ENCODE measurements at regions not wholly inside any gene's neighbourhood (a gene's known extent, or its start where the extent isn't known, plus 50 kb on each side); places are given as distances from the start of the nearest gene placed in this dataset.

DNA sequence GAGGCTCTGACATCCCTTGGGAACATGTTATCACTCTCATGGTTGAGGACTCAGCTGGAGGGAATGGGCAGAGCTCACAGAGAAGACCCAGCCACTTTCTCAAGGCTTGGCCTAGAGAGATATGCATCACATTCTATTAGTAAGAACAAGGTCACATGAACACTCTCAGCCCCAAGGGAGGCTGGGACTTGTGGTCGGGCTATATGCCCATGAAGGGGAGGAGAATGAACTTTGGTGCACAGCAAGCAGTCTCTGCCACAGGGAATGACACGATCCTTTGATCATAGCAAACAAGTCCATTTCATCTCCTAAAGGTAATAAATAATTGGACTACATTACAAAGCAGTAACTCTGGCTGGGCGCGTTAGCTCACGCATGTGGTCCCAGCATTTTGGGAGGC, 105.7 kb downstream of the SYF2 start:
- DNase-seq: no peak
- Mint-ChIP-seq H3K27me3 (no peaks in the 10 kb centered on the region), H3K4me1 (peaks cover 7% of the 10 kb centered on the region), H3K36me3 (ENCODE audit: low read depth) (no peaks in the 10 kb centered on the region), H3K27ac (no peak overlapping the region), H3K9me3 (no peaks in the 10 kb centered on the region), H3K4me3 (no peak overlapping the region)
- no peak for ATAC-seq (ENCODE audit: low read depth)
- CTCF ChIA-PET: no interaction called here
- intact Hi-C loops (cut with micrococcal nuclease): no loop called here
- POLR2A ChIA-PET: no interaction called here
- TF ChIP-seq, protein P1, sequence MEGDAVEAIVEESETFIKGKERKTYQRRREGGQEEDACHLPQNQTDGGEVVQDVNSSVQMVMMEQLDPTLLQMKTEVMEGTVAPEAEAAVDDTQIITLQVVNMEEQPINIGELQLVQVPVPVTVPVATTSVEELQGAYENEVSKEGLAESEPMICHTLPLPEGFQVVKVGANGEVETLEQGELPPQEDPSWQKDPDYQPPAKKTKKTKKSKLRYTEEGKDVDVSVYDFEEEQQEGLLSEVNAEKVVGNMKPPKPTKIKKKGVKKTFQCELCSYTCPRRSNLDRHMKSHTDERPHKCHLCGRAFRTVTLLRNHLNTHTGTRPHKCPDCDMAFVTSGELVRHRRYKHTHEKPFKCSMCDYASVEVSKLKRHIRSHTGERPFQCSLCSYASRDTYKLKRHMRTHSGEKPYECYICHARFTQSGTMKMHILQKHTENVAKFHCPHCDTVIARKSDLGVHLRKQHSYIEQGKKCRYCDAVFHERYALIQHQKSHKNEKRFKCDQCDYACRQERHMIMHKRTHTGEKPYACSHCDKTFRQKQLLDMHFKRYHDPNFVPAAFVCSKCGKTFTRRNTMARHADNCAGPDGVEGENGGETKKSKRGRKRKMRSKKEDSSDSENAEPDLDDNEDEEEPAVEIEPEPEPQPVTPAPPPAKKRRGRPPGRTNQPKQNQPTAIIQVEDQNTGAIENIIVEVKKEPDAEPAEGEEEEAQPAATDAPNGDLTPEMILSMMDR (IDR thresholded peaks at IDR 0.05): no peak

DNA sequence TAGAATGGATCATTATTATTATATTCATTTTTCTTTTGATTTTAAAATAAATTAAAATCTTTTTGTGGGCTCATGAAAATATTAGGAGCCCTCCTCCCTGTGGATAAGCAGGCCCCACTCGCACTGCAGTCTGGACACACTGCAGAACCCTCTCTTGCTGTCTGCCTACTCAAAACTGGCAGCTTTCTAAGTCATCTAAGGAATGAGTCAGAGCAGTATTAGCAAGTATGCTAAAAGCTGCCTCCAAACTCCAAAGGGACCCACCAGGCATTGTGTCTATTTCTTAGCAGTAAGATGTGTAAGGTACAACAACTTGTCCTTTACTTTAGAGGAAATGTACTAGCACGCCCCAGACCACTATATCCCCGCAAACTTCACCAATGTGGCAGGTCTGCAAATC, 108.8 kb downstream of the SYF2 start:
- no peak overlapping the region for H3K27ac Mint-ChIP-seq
- no peak for ATAC-seq (ENCODE audit: low read depth)
- no peak for DNase-seq
- intact Hi-C loops (cut with micrococcal nuclease): no loop called here
- peaks cover 13% of the 10 kb centered on the region for H3K4me1 Mint-ChIP-seq
- POLR2A ChIA-PET: no interaction called here
- TF ChIP-seq, protein P1 (IDR thresholded peaks at IDR 0.05): no peak
- H3K9me3 Mint-ChIP-seq: no peaks in the 10 kb centered on the region
- no peak overlapping the region for H3K4me3 Mint-ChIP-seq
- no peaks in the 10 kb centered on the region for H3K27me3 Mint-ChIP-seq
- H3K36me3 Mint-ChIP-seq (ENCODE audit: low read depth): no peaks in the 10 kb centered on the region
- CTCF ChIA-PET: no interaction called here

DNA sequence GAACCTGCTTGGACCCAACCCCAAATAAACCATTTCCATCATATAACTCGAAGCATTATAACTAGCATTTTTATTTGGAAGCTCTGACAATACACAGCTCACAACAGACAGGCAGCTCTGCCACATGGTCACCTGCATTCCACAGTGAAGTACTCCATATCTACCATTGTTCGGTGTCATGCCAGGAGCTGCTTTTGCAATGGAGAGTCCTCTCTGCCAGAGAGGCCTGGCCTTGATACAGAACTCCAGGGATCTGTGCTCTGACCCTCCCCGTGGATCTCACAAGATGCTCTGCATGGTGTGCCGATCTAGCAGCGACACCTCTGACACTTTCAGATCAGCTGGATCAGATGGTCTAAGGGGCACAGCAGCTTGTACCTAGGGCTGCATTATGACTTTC, 109.6 kb downstream of the SYF2 start:
- H3K9me3 Mint-ChIP-seq: no peaks in the 10 kb centered on the region
- TF ChIP-seq, protein P1 (IDR thresholded peaks at IDR 0.05): no peak
- POLR2A ChIA-PET: no interaction called here
- H3K27me3 Mint-ChIP-seq: no peaks in the 10 kb centered on the region
- DNase-seq: no peak
- H3K4me3 Mint-ChIP-seq: no peak overlapping the region
- CTCF ChIA-PET: no interaction called here
- ATAC-seq (ENCODE audit: low read depth): no peak
- H3K36me3 Mint-ChIP-seq (ENCODE audit: low read depth): no peaks in the 10 kb centered on the region
- intact Hi-C loops (cut with micrococcal nuclease): no loop called here
- H3K4me1 Mint-ChIP-seq: peaks cover 6% of the 10 kb centered on the region
- no peak overlapping the region for H3K27ac Mint-ChIP-seq

DNA sequence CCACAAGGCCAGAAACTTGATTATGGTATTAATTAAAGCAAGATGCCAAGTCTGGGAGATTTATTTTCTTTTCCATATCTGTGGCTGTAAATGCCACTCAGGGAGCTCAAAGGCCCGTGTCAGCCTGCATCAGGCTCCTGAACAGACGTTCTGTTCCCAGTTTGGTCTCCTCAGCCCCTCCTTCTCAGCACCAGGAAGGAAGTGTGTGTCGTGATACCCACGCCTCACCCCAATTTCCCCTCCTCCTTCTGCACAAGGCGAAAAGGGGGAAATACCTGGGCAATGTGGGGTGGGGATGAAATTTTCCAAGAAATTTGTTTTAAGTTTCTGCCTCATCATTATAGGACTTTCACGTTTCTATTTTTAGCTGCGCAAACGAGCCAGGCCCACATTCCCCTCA, 112.0 kb downstream of the SYF2 start:
- ATAC-seq (ENCODE audit: low read depth): no peak
- intact Hi-C loops (cut with micrococcal nuclease): no loop called here
- CTCF ChIA-PET: no interaction called here
- no peak for DNase-seq
- POLR2A ChIA-PET: interaction anchor here (0.7 kb wide), 1 partner anchor 299 kb away, joined by 5 read pairs; no protein-coding TSS in a partner anchor
- Mint-ChIP-seq H3K27ac (no peak overlapping the region), H3K4me1 (peaks cover 6% of the 10 kb centered on the region), H3K36me3 (ENCODE audit: low read depth) (no peaks in the 10 kb centered on the region), H3K9me3 (no peaks in the 10 kb centered on the region), H3K27me3 (peaks cover 4% of the 10 kb centered on the region), H3K4me3 (no peak overlapping the region)
- TF ChIP-seq, protein P1 (IDR thresholded peaks at IDR 0.05): no peak

DNA sequence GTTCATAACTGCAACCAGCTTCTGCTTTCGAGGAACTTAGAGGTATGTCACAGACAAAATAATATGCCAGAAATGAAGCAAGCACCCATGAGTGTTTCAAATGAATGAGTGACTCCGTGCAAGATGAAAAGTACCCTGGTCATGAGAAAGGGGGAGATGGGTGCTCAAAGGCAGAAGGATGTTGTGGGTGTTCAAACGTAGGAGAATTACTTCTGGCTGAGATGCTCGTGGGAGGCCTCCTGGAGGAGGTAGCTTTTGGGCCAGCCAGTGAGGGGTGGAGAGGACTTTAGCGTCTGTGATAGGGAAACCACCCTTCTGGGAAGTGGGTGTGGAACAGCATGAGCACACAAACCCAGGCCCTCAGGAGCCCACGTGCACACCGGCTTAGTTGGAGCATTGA, 113.8 kb downstream of the SYF2 start:
- ATAC-seq (ENCODE audit: low read depth) (no peak), DNase-seq (no peak)
- intact Hi-C loops (cut with micrococcal nuclease): no loop called here
- peaks cover 6% of the 10 kb centered on the region for H3K4me1 Mint-ChIP-seq
- peaks cover 4% of the 10 kb centered on the region for H3K27me3 Mint-ChIP-seq
- no peak overlapping the region for H3K27ac Mint-ChIP-seq
- H3K36me3 Mint-ChIP-seq (ENCODE audit: low read depth): no peaks in the 10 kb centered on the region
- TF ChIP-seq, protein P1 (IDR thresholded peaks at IDR 0.05): no peak
- CTCF ChIA-PET: no interaction called here
- no peaks in the 10 kb centered on the region for H3K9me3 Mint-ChIP-seq
- H3K4me3 Mint-ChIP-seq: no peak overlapping the region
- POLR2A ChIA-PET: no interaction called here

Data from activated B cell treated with CpG ODN at 0.5 μM for 24 hours (primary cell).